ENCODE measurements at regions not wholly inside any gene's neighbourhood (a gene's known extent, or its start where the extent isn't known, plus 50 kb on each side); places are given as distances from the start of the nearest gene placed in this dataset.

DNA sequence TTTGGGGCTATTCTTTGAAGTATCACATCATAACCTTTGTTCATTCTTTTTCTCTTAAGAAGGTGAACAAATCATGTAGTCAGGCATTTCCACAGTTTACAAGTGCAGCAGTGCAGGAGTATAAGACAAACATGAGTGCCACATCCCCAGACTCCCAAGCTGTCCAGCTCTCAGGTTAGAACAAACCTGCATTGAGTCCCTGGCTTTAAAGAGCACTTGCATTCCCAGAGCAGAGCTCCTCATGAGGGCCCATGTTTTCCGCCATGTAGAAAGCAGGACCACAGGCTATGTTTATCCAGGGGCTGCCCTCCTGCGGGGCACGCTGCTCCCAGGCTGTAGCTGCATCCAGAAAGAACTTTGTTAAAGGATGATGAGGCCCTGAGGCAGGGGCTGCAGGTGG is 267.7 kb downstream of the TLE3 start:
- no peak overlapping the region for H3K4me3 ChIP-seq (ENCODE audit: low read length, poor library complexity, severe bottlenecking)
- no peaks in the 10 kb centered on the region for H3F3A ChIP-seq (ENCODE audit: low read depth)
- H3K36me3 ChIP-seq (ENCODE audit: insufficient read depth, low read length): no peaks in the 10 kb centered on the region
- H3K4me1 ChIP-seq (ENCODE audit: insufficient read depth, low read length, poor library complexity, severe bottlenecking): no peaks in the 10 kb centered on the region
- H4K20me1 ChIP-seq (ENCODE audit: insufficient read depth, low read length, poor library complexity, severe bottlenecking): no peaks in the 10 kb centered on the region
- H3K9ac ChIP-seq (ENCODE audit: low read depth, low read length, poor library complexity, severe bottlenecking): no peak overlapping the region
- peaks cover 8% of the 10 kb centered on the region for H3K27me3 ChIP-seq (ENCODE audit: insufficient read depth, low read length, poor library complexity, severe bottlenecking)
- H3K9me2 ChIP-seq (replicated peaks; ENCODE audit: low read depth, low read length): no peaks in the 10 kb centered on the region
- H3K79me2 ChIP-seq (ENCODE audit: insufficient read depth, low read length): no peaks in the 10 kb centered on the region
- TF ChIP-seq, protein P1, sequence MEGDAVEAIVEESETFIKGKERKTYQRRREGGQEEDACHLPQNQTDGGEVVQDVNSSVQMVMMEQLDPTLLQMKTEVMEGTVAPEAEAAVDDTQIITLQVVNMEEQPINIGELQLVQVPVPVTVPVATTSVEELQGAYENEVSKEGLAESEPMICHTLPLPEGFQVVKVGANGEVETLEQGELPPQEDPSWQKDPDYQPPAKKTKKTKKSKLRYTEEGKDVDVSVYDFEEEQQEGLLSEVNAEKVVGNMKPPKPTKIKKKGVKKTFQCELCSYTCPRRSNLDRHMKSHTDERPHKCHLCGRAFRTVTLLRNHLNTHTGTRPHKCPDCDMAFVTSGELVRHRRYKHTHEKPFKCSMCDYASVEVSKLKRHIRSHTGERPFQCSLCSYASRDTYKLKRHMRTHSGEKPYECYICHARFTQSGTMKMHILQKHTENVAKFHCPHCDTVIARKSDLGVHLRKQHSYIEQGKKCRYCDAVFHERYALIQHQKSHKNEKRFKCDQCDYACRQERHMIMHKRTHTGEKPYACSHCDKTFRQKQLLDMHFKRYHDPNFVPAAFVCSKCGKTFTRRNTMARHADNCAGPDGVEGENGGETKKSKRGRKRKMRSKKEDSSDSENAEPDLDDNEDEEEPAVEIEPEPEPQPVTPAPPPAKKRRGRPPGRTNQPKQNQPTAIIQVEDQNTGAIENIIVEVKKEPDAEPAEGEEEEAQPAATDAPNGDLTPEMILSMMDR (conservative IDR thresholded peaks at IDR 0.05; ENCODE audit: low read length): no peak
- no peak for TF ChIP-seq EZH2phosphoT487 (IDR thresholded peaks at IDR 0.05; ENCODE audit: borderline replicate concordance)
- H3K4me2 ChIP-seq (ENCODE audit: low read depth, low read length, poor library complexity, severe bottlenecking): no peak overlapping the region
- no peaks in the 10 kb centered on the region for H3K9me3 ChIP-seq (ENCODE audit: insufficient read depth, low read depth, low read length)
- H2AFZ ChIP-seq (ENCODE audit: low read length): no peak overlapping the region

DNA sequence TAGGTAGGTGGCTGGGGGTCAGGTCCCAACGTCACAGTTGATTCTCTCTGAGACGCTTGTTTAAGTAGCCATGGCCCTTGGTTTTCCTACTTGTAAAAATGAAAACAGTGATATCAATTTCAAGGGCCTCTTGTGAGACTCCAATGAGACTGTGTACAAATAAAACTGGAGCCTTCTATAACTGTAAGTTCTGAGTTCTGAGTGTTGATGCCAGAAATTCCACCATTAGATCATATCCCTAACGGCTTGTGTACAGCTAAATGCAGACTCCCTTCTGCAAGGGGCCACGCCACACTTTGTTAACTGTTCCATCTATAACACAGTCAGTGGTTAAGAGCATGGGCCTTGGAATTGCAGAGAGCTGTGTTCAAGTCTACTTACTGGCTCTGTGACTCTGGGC is 267.3 kb downstream of the TLE3 start:
- peaks cover 13% of the 10 kb centered on the region for H3K27me3 ChIP-seq (ENCODE audit: insufficient read depth, low read length, poor library complexity, severe bottlenecking)
- no peaks in the 10 kb centered on the region for H4K20me1 ChIP-seq (ENCODE audit: insufficient read depth, low read length, poor library complexity, severe bottlenecking)
- H3F3A ChIP-seq (ENCODE audit: low read depth): no peaks in the 10 kb centered on the region
- no peaks in the 10 kb centered on the region for H3K9me3 ChIP-seq (ENCODE audit: insufficient read depth, low read depth, low read length)
- no peaks in the 10 kb centered on the region for H3K4me1 ChIP-seq (ENCODE audit: insufficient read depth, low read length, poor library complexity, severe bottlenecking)
- H3K79me2 ChIP-seq (ENCODE audit: insufficient read depth, low read length): no peaks in the 10 kb centered on the region
- H3K4me3 ChIP-seq (ENCODE audit: low read length, poor library complexity, severe bottlenecking): no peak overlapping the region
- H3K4me2 ChIP-seq (ENCODE audit: low read depth, low read length, poor library complexity, severe bottlenecking): no peak overlapping the region
- no peak overlapping the region for H2AFZ ChIP-seq (ENCODE audit: low read length)
- no peaks in the 10 kb centered on the region for H3K9me2 ChIP-seq (replicated peaks; ENCODE audit: low read depth, low read length)
- no peak for TF ChIP-seq EZH2phosphoT487 (IDR thresholded peaks at IDR 0.05; ENCODE audit: borderline replicate concordance)
- TF ChIP-seq, protein P1 (conservative IDR thresholded peaks at IDR 0.05; ENCODE audit: low read length): no peak
- no peaks in the 10 kb centered on the region for H3K36me3 ChIP-seq (ENCODE audit: insufficient read depth, low read length)
- no peak overlapping the region for H3K9ac ChIP-seq (ENCODE audit: low read depth, low read length, poor library complexity, severe bottlenecking)

DNA sequence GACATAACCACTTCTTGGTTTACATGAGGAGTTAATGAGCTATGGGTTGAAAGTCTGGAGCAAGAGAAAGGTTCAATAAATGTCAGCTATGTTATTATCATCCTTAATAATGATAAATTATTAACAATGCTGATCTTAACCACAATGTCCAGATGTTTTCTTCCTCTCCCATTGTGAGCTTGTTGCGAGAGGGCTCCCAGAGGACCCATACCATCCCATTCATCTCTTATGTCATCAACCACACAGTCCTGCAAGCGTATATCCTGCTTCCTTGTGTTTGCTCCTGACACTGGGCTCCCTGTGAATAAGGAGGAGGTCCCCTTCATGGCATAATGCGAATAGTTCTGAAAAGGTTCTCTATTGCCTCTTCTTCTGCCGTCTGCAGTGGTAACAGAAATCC is 266.8 kb downstream of the TLE3 start:
- no peaks in the 10 kb centered on the region for H3K79me2 ChIP-seq (ENCODE audit: insufficient read depth, low read length)

More for the DNA sequence above, 266.8 kb downstream of the TLE3 start:
- H3K36me3 ChIP-seq (ENCODE audit: insufficient read depth, low read length): no peaks in the 10 kb centered on the region
- no peaks in the 10 kb centered on the region for H4K20me1 ChIP-seq (ENCODE audit: insufficient read depth, low read length, poor library complexity, severe bottlenecking)
- no peaks in the 10 kb centered on the region for H3F3A ChIP-seq (ENCODE audit: low read depth)
- no peaks in the 10 kb centered on the region for H3K9me2 ChIP-seq (replicated peaks; ENCODE audit: low read depth, low read length)
- no peak overlapping the region for H3K4me2 ChIP-seq (ENCODE audit: low read depth, low read length, poor library complexity, severe bottlenecking)
- TF ChIP-seq, protein P1 (conservative IDR thresholded peaks at IDR 0.05; ENCODE audit: low read length): no peak
- no peak for TF ChIP-seq EZH2phosphoT487 (IDR thresholded peaks at IDR 0.05; ENCODE audit: borderline replicate concordance)
- no peak overlapping the region for H2AFZ ChIP-seq (ENCODE audit: low read length)
- no peak overlapping the region for H3K4me3 ChIP-seq (ENCODE audit: low read length, poor library complexity, severe bottlenecking)
- H3K4me1 ChIP-seq (ENCODE audit: insufficient read depth, low read length, poor library complexity, severe bottlenecking): no peaks in the 10 kb centered on the region
- H3K27me3 ChIP-seq (ENCODE audit: insufficient read depth, low read length, poor library complexity, severe bottlenecking): peaks cover 17% of the 10 kb centered on the region
- no peak overlapping the region for H3K9ac ChIP-seq (ENCODE audit: low read depth, low read length, poor library complexity, severe bottlenecking)
- no peaks in the 10 kb centered on the region for H3K9me3 ChIP-seq (ENCODE audit: insufficient read depth, low read depth, low read length)

Measured in Loucy (cell line).